NCI-H187 treated with DMSO at 0.1 percent for 48 hours (cell line): ENCODE measurements at regions not wholly inside any gene's neighbourhood (a gene's known extent, or its start where the extent isn't known, plus 50 kb on each side); places are given as distances from the start of the nearest gene placed in this dataset.

ENCODE experiments used
- DNase-seq: peaks from one replicate; lab custom pipeline; 2025; lab: John Stamatoyannopoulos, UW

DNA sequence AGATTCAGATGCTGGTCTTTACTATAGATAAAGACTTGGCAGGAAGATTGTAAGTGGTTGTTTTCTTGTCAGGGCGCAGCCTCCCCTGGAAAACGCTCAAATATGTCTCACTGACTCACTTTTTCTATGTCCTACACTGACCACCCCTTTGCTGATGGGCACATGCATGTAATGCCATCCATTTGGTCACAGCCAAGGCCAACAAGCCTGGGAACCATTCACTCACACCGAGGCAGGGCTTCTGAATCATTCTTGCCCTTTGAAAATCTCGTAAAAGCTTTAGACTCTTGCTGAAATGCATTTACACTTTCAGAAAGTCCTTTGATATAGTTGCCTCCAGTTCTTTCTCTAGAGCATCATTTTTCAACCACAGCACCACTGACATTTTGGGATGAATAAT lies 249.4 kb downstream of the ACTL7B start:
- no peak for DNase-seq

- no peak for DNase-seq
Measured at GRCh38 chr9:108603141-108603540, 252.6 kb downstream of the ACTL7B start.

GRCh38 chr9:108600896-108601295 lies 254.9 kb downstream of the ACTL7B start:
- no peak for DNase-seq

DNA sequence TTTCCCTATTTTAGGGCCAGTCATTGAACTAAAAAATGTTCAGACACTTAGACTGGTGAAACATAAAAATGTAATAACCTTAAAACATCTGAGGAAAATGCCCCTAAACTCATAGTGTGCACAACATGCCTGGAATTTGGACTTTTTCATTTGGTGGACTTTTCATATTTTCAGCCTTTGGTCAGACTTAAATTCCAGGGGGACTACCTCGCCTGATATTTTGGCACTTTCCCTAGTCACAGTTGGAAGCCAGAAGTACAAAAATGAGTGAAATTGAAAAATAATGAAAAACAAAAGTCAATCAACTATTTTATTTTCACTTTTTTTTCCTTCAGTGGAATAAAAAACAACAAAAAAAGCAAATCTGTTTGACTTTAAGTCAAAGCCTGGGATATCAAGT lies 256.2 kb downstream of the ACTL7B start:
- no peak for DNase-seq

DNA sequence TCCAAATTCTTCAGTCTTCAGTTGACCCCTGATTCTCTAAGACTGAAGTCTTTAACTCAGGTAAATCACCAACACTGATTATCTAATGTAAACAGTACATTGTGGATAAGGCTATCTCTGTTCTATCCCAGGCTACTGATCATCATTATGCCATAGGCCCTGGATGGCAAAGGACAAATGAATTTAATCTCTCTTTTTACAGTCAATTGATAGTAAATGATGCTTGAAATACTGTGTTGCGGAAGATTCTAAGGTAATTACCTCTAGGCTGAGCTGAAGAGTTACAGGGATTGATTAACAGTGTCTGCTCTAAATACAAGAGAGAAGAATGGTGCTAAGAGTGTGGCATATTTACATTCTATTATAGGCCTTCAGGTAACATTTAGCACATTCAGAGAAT lies 264.7 kb downstream of the ACTL7B start:
- DNase-seq = peak; percentile 36

DNA sequence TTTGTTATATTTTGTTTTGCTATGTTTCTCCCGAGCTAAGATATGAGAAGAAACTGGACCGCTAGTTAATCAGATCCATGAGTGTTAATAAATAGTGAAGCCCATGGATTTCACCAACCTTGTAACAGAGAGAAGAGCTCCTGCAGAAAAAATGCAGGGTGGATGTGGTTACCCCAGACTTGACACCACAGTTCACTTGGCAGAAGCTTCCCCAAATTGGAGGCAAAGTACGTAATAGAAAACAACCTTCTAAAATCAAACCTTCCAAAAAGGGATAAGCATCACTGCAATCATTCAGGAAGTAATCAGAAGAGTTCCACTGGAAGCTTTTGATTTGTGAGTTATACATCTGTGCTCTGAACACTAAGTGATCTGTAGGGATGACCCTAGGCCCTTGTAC lies 267.5 kb downstream of the ACTL7B start:
- DNase-seq = no peak

GRCh38 chr9:108586471-108587139 lies 269.2 kb downstream of the ACTL7B start:
- DNase-seq = no peak

- DNase-seq = no peak
Measured at GRCh38 chr9:108584860-108585259, 270.9 kb downstream of the ACTL7B start.

DNA sequence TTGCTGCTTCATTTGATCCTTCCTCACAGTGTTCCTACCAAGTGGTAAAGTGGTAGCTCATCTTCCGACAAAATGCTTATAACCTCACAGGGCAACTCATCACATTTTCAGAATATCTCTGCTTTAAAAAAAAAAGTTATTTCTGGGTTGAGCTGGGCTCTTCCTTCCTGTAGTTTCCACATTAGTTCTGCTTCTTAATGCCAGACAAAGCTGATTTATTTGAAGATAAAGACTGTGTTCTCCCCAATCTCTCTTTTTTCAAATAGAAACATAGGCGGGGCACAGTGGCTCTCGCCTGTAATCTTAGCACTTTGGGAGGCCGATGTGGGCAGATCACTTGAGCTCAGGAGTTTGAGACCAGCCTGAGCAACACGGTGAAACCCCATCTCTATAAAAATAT lies 273.1 kb downstream of the ACTL7B start:
- no peak for DNase-seq

GRCh38 chr9:108579757-108580439 lies 275.9 kb downstream of the ACTL7B start:
- DNase-seq = no peak

- no peak for DNase-seq
Measured at GRCh38 chr9:108575276-108575675, 280.5 kb downstream of the ACTL7B start.

DNA sequence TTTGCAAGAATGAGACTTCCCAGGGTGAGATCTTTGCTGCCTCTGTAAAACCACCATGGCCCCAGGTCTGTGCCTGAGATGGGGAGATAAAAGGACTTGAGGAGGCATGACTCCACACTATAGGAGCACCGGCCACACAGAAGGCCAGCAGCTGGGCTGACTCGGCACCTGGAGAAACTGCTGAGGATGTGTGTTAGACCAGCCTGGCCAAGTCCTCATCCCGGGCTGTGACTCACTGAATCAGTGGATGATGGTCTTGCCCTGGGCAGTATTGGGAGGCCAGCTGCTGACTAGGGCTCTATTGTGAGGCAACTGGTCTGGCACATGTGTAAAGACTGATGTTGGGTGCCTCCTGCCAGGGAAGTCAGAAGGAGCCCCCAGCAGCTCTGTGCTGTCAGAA lies 286.2 kb downstream of the ACTL7B start:
- DNase-seq = no peak

GRCh38 chr9:108568093-108568492 lies 287.7 kb downstream of the ACTL7B start:
- DNase-seq = no peak

- DNase-seq = no peak
Measured at GRCh38 chr9:108567571-108567970, 288.2 kb downstream of the ACTL7B start.

DNA sequence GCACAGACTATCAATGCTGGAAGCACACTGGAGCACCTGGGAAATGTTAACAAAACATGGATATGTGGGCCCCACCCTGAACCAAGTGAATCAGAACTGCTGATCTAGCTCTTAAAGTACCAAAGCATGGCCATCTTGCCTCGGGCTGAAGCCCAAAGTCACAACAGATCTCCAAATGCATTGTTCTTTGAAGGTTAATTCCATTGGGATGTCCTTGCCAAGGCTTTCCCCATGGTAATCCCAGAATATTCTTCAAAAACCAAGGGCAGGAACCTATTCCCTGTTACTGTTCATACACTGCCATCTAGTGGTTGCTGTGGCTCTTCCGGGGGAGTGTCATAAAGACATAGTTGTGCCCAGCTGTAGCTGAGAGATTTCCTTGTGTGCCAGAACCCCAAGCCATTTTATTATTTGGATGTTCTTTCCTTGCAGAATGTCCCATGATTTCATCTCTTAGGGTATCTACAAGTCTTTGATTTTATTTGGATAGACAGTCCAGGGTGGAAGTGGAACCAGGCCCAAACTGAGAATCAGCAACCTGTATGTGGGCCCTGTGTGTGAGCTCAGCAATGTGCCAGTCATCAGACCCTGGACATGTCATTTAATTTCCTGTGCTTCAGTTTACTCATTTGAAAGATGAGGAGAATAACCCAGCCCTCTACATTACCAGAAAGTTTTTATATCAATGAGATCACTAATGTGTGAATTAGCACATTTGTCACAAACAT lies 290.0 kb downstream of the ACTL7B start:
- peak; percentile 21 for DNase-seq

DNA sequence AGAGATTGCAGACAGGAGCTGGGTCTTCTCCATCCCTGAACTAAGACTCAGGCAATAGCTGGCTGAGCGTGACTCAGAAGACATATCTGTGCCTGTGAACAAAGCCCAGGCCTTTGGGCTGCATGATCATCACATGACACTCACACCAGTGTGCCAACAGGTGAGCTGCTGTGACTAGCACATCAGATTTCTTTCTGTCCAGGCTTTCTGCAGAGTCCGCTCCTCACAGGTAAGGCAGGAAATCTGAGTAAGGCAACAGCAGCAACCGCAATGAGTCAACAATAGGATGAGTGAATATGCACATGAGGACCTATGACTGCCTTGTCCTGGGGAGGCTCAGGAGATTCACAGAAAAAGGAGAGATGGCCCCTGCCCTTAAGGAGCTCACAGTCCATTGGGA lies 293.6 kb downstream of the ACTL7B start:
- no peak for DNase-seq

GRCh38 chr9:108559432-108559831 lies 296.4 kb downstream of the ACTL7B start:
- DNase-seq = no peak

DNA sequence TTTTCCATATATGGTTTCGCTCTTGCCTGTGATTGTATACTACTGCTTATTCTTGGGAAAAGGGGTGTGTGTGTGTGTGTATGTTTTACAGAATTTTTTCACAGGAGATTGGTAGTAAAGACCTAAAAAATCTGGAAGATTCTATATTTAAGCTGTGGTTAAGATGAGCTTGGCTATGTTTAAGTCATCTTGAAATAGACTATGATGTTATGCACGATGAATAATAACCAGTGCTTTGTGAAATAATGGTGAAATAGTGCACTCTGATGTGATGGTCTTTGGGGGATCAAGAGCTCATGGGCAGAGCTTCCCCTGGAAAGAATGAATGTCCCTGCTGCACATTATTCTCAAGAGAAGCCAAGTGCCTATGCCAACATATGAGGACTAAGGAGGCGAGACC lies 301.0 kb downstream of the ACTL7B start:
- no peak for DNase-seq

DNA sequence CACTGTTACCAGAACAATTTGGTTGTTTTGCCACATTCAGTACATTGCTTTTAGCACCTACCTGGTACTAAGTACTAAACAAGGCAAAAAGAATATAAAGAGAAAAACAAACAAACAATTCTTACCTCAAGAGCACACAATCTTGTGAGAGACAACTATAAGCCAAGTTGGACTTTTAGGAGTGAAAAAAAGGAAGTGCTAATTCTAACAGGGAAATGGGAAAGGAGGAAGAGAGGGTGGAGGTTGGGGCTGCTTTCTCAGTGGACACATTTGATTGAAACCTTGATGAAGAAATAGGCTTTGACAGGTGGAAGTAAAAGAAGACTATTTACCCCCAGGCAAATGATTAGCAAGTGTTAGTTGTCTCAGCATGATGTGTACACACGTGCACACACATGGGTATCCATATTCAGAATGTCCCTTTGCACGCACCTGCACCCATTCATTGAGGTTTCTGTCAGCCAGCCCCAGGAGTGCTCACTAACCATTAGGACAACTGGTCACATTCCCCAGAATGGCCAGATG lies 302.6 kb downstream of the ACTL7B start:
- DNase-seq = no peak

DNA sequence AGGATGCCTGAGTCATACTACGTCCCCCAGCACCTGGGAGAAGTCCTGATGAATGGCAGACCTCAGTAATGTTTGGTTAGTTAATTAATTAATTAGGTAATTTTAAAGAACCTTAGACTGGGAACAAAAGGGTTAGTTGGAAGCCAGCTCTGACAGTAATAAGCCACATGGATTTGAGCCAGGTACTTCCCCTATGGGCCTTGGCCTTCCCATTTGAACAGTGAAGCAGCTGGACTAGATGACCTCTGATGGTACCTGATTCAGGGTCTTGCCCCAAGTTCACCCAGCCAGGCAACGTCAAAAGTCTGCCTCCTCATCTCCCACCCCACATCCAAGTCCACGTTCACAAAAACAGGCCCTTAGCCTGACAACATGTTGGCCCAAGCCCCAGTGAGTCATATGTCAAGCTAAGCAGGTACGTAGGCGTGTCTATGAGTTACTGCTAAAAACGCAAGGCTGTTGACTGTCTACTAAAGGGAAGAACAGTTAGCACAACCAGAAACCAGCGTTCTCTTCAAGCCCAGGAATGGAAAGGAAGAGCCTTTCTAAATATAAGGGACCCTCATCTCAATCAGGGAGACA lies 303.2 kb downstream of the ACTL7B start:
- no peak for DNase-seq

DNA sequence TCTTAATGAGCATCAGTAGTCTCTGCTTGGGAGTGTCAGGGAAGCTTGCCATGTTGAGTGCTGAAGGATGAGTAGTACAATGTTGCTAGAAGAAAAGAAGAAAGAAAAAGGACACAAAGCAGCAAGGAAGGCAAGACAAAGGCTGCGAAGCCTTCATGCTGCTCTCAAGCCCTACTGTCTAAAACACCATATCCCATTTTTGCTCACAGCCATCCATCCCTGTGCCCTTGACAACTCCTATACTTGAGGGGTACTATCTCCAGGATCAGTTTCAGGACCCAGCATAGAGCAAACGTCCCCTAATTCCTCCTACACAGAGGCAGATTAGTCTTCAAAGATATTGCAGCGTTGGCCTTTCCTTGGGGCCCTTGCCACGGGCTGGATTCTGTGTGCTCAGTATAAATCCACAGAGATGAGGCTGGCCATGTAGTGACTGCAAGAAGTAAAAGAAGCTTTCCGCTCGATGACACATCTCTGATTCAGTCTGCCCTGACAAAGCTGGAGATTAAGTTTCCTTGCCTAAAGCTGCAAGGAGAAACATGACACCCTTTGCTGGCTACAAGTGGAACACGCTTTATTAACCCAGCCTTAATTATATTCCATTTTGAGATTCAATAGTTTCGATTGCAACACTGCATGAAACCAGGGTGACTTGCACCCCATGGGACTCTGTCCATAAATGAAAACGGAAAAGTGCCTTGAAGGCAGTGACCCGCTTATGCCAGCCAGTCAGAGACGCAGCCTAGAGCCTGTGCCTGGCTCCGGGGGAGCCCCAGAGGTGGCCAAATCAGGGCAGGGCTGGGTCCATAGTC lies 304.6 kb downstream of the ACTL7B start:
- no peak for DNase-seq

GRCh38 chr9:108550106-108550505 lies 305.7 kb downstream of the ACTL7B start:
- no peak for DNase-seq
